C4-2B (cell line): ENCODE measurements at regions not wholly inside any gene's neighbourhood (a gene's known extent, or its start where the extent isn't known, plus 50 kb on each side); places are given as distances from the start of the nearest gene placed in this dataset.

Experiments used
- CTCF ChIP-seq: fragments of 450-650 bp; conservative IDR thresholded peaks from 2 replicates; pipeline ENCODE4 v1.5.1; 2017; ENCODE audit warnings: mild to moderate bottlenecking
- ZFX ChIP-seq: fragments of 450-650 bp; IDR thresholded peaks from 2 replicates; pipeline ENCODE4 v1.6.1; 2017

DNA sequence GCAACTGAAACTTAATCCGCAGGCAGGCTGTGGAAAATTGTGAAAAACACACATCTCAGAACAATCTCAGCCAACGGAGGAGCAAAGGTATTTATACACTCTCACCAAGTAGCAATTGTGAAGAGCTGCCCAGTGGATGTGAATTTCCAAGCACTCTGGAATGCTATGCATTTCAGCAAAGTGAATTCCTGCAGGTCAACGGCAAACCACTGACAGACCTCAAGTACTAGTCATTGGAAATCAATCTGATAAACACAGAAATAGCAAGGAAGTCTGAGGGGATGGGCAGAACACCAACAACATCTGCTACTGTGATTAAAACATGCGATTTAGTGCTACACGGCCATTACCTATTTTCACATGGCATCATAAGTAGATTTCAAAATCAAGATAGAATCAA is 429.1 kb downstream of the HTR1B start:
- no peak for TF ChIP-seq CTCF
- no peak for TF ChIP-seq ZFX
